HEK293 (cell line): ENCODE measurements at regions not wholly inside any gene's neighbourhood (a gene's known extent, or its start where the extent isn't known, plus 50 kb on each side); places are given as distances from the start of the nearest gene placed in this dataset.

ENCODE experiments used
- CTCF ChIA-PET: fragments of 350-600 bp; formaldehyde crosslinking; extraction: SDS; loops from one replicate; lab custom pipeline; 2021; ENCODE audit warnings: antibody characterized with exemption; lab: Yijun Ruan, JAX
- POLR2A ChIA-PET: fragments of 300-600 bp; formaldehyde crosslinking; extraction: SDS; loops from one replicate; lab custom pipeline; 2020; ENCODE audit warnings: antibody characterized with exemption, inconsistent platforms; lab: Yijun Ruan, JAX
- H3K27ac ChIP-seq: fragments of 200-500 bp; sonication (Bioruptor generic); 2 replicates; pipeline ENCODE4 v1.5.1; 2014; ENCODE audit warnings: low read depth, low read length, control low read depth, inconsistent platforms; ENCODE audit errors: extremely low read depth
- H3K36me3 ChIP-seq, 2 experiments: fragments of 200-500 bp in 1 of 2; sonication (Bioruptor generic) in 1 of 2; 1 replicate in 1 of 2; 2 replicates in 1 of 2; pipeline ENCODE4 v1.5.1; 2014 to 2017; ENCODE audit warnings: inconsistent platforms in 2 of 2, low read length in 2 of 2; ENCODE audit not compliant: control insufficient read depth in 2 of 2, insufficient read depth in 1 of 2
- H3K4me1 ChIP-seq: fragments of 200-500 bp; sonication (Bioruptor generic); 2 replicates; pipeline ENCODE4 v1.5.1; 2014; ENCODE audit warnings: mild to moderate bottlenecking, low read length, inconsistent platforms; ENCODE audit not compliant: control insufficient read depth, insufficient read depth
- H3K4me3 ChIP-seq: 2 replicates; pipeline ENCODE4 v1.5.1; 2011; ENCODE audit warnings: low read depth, mild to moderate bottlenecking, control low read depth, low read length, moderate library complexity
- H3K9me3 ChIP-seq: fragments of 200-500 bp; sonication (Bioruptor generic); 2 replicates; pipeline ENCODE4 v1.5.1; 2014; ENCODE audit warnings: low read depth, low read length, inconsistent platforms; ENCODE audit not compliant: control insufficient read depth, insufficient read depth
- FEZF1 ChIP-seq: fragments of 450-650 bp; formaldehyde crosslinking; IDR thresholded peaks from 2 replicates; pipeline ENCODE4 v1.5.1; 2016; ENCODE audit warnings: missing biosample characterization, missing genetic modification characterization
- IKZF3 ChIP-seq: fragments of 450-650 bp; IDR thresholded peaks from 2 replicates; pipeline ENCODE4 v1.5.0; 2018; ENCODE audit warnings: missing biosample characterization, mild to moderate bottlenecking, missing genetic modification characterization, moderate library complexity
- KLF1 ChIP-seq: fragments of 450-650 bp; formaldehyde crosslinking; IDR thresholded peaks from 2 replicates; pipeline ENCODE4 v1.5.1; 2016; ENCODE audit warnings: missing biosample characterization, missing genetic modification characterization
- KLF10 ChIP-seq: fragments of 450-650 bp; IDR thresholded peaks from 2 replicates; pipeline ENCODE4 v1.5.1; 2018; ENCODE audit warnings: missing biosample characterization, mild to moderate bottlenecking, missing genetic modification characterization
- PRDM1 ChIP-seq: fragments of 450-650 bp; formaldehyde crosslinking; IDR thresholded peaks from 2 replicates; pipeline ENCODE4; 2016; ENCODE audit warnings: missing biosample characterization, missing genetic modification characterization
- REPIN1 ChIP-seq: fragments of 450-650 bp; formaldehyde crosslinking; IDR thresholded peaks from 2 replicates; pipeline ENCODE4 v1.5.1; 2017; ENCODE audit warnings: missing biosample characterization, missing genetic modification characterization, low read depth
- SP7 ChIP-seq: fragments of 450-650 bp; formaldehyde crosslinking; IDR thresholded peaks from 2 replicates; pipeline ENCODE4 v1.5.1; 2016; ENCODE audit warnings: missing biosample characterization, missing genetic modification characterization
- ZBTB48 ChIP-seq: fragments of 450-650 bp; formaldehyde crosslinking; IDR thresholded peaks from 2 replicates; pipeline ENCODE4 v1.5.1; 2016; ENCODE audit warnings: missing biosample characterization, missing genetic modification characterization
- ZEB2 ChIP-seq: fragments of 450-650 bp; formaldehyde crosslinking; IDR thresholded peaks from 2 replicates; pipeline ENCODE4 v1.5.1; 2016; ENCODE audit warnings: missing biosample characterization, missing genetic modification characterization
- ZNF10 ChIP-seq: fragments of 450-650 bp; formaldehyde crosslinking; IDR thresholded peaks from 2 replicates; pipeline ENCODE4 v1.5.1; 2017; ENCODE audit warnings: missing biosample characterization, missing genetic modification characterization
- ZNF169 ChIP-seq: fragments of 450-650 bp; formaldehyde crosslinking; IDR thresholded peaks from 2 replicates; pipeline ENCODE4 v1.5.1; 2016; ENCODE audit warnings: missing biosample characterization, missing genetic modification characterization
- ZNF24 ChIP-seq: fragments of 450-650 bp; formaldehyde crosslinking; IDR thresholded peaks from 2 replicates; pipeline ENCODE4 v1.5.1; 2016; ENCODE audit warnings: missing biosample characterization, missing genetic modification characterization
- ZNF341 ChIP-seq: fragments of 450-650 bp; formaldehyde crosslinking; IDR thresholded peaks from 2 replicates; pipeline ENCODE4; 2016; ENCODE audit warnings: low read depth, missing biosample characterization, missing genetic modification characterization
- ZNF514 ChIP-seq: fragments of 450-650 bp; formaldehyde crosslinking; IDR thresholded peaks from 2 replicates; pipeline ENCODE4 v1.5.1; 2016; ENCODE audit warnings: missing biosample characterization, missing genetic modification characterization
- ZNF776 ChIP-seq: fragments of 450-650 bp; formaldehyde crosslinking; IDR thresholded peaks from 2 replicates; pipeline ENCODE4 v1.5.0; 2017; ENCODE audit warnings: missing biosample characterization, missing genetic modification characterization, borderline replicate concordance
- ZNF785 ChIP-seq: fragments of 450-650 bp; formaldehyde crosslinking; IDR thresholded peaks from 2 replicates; pipeline ENCODE4 v1.5.1; 2016; ENCODE audit warnings: missing biosample characterization, missing genetic modification characterization
- TF ChIP-seq, protein P1 (sequence below): fragments of 450-650 bp; formaldehyde crosslinking; conservative IDR thresholded peaks from 2 replicates; pipeline ENCODE4 v1.5.1; 2016; ENCODE audit warnings: low read depth, missing biosample characterization, missing genetic modification characterization
- TF ChIP-seq, protein P2 (sequence below): fragments of 450-650 bp; formaldehyde crosslinking; IDR thresholded peaks from 2 replicates; pipeline ENCODE4 v1.5.1; 2016; ENCODE audit warnings: missing biosample characterization, missing genetic modification characterization
- TF ChIP-seq, protein P3 (sequence below): fragments of 450-650 bp; formaldehyde crosslinking; IDR thresholded peaks from 2 replicates; pipeline ENCODE4 v1.5.1; 2016; ENCODE audit warnings: missing biosample characterization, missing genetic modification characterization
- TF ChIP-seq, protein P4 (sequence below): fragments of 450-650 bp; formaldehyde crosslinking; IDR thresholded peaks from 2 replicates; pipeline ENCODE4 v1.5.1; 2016; ENCODE audit warnings: missing biosample characterization, missing genetic modification characterization
- TF ChIP-seq, protein P5 (sequence below): fragments of 450-650 bp; formaldehyde crosslinking; IDR thresholded peaks from 2 replicates; pipeline ENCODE4 v1.5.1; 2016; ENCODE audit warnings: missing biosample characterization, missing genetic modification characterization
- TF ChIP-seq, protein P6 (sequence below): fragments of 450-650 bp; formaldehyde crosslinking; IDR thresholded peaks from 2 replicates; pipeline ENCODE4; 2016; ENCODE audit warnings: missing biosample characterization, missing genetic modification characterization

DNA sequence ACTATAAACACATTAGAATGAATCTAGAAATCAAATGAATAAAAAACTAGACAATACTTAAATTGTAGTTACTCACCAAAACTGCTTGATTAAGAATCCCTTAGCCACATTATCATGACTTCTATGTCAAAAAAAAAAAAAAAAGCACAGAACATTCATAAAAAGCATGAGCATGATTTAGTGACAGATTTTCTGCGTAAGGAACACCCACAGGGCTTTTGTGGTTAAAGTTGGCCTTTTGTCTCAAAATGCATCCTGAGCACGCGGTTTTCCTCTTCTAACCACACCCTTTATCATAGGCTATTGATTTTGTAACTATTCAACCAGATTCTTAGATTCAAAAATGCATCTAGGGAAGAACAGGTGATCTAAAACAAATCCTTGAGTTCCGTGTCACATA is 334.0 kb upstream of the NR2F2 start (continued):
- TF ChIP-seq, protein P1, sequence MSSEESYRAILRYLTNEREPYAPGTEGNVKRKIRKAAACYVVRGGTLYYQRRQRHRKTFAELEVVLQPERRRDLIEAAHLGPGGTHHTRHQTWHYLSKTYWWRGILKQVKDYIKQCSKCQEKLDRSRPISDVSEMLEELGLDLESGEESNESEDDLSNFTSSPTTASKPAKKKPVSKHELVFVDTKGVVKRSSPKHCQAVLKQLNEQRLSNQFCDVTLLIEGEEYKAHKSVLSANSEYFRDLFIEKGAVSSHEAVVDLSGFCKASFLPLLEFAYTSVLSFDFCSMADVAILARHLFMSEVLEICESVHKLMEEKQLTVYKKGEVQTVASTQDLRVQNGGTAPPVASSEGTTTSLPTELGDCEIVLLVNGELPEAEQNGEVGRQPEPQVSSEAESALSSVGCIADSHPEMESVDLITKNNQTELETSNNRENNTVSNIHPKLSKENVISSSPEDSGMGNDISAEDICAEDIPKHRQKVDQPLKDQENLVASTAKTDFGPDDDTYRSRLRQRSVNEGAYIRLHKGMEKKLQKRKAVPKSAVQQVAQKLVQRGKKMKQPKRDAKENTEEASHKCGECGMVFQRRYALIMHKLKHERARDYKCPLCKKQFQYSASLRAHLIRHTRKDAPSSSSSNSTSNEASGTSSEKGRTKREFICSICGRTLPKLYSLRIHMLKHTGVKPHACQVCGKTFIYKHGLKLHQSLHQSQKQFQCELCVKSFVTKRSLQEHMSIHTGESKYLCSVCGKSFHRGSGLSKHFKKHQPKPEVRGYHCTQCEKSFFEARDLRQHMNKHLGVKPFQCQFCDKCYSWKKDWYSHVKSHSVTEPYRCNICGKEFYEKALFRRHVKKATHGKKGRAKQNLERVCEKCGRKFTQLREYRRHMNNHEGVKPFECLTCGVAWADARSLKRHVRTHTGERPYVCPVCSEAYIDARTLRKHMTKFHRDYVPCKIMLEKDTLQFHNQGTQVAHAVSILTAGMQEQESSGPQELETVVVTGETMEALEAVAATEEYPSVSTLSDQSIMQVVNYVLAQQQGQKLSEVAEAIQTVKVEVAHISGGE (tag by site-specific recombination), result no peak
- TF ChIP-seq ZNF169 (tag by site-specific recombination) (no peak), KLF1 (tag by site-specific recombination) (no peak), ZNF514 (no peak), REPIN1 (no peak), ZNF776 (tag by site-specific recombination) (no peak), KLF10 (tag by site-specific recombination) (no peak), SP7 (no peak), ZBTB48 (no peak), ZNF10 (tag by site-specific recombination) (no peak), ZNF24 (tag by site-specific recombination) (no peak)
- TF ChIP-seq, protein P2, sequence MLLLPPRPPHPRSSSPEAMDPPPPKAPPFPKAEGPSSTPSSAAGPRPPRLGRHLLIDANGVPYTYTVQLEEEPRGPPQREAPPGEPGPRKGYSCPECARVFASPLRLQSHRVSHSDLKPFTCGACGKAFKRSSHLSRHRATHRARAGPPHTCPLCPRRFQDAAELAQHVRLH, result no peak

DNA sequence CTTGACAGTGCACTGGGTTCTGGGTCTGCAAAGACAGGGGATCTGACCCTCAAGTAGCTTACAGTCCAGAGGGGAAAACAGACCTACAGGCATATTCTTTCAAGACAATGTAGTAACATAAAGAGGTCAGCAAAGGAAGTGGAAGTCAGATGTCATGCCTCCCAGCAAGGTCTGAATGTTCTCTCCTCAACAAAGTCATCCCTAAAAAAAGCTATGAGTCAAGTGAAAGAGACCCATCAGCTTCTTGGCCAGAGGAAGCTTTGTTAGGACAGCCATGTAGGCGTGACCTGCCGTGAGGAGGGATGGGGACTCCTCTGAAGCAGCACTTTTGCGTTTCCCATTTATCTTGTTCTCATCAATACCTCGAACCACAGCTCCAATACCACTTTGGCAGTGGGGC is 331.6 kb upstream of the NR2F2 start:
- H3K36me3 ChIP-seq, result no peaks in the 10 kb centered on the region
- no peak overlapping the region for H3K4me3 ChIP-seq
- no peaks in the 10 kb centered on the region for H3K9me3 ChIP-seq
- POLR2A ChIA-PET, result no interaction called here
- no peaks in the 10 kb centered on the region for H3K4me1 ChIP-seq
- CTCF ChIA-PET, result interaction anchor here (0.5 to 1.1 kb wide), 2 partner anchors 94 to 113 kb away, joined by 3 read pairs; no protein-coding TSS in a partner anchor
- H3K27ac ChIP-seq, result no peak overlapping the region
- TF ChIP-seq, protein P3, sequence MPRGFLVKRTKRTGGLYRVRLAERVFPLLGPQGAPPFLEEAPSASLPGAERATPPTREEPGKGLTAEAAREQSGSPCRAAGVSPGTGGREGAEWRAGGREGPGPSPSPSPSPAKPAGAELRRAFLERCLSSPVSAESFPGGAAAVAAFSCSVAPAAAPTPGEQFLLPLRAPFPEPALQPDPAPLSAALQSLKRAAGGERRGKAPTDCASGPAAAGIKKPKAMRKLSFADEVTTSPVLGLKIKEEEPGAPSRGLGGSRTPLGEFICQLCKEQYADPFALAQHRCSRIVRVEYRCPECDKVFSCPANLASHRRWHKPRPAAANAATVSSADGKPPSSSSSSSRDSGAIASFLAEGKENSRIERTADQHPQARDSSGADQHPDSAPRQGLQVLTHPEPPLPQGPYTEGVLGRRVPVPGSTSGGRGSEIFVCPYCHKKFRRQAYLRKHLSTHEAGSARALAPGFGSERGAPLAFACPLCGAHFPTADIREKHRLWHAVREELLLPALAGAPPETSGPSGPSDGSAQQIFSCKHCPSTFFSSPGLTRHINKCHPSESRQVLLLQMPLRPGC (tag by site-specific recombination), result no peak
- TF ChIP-seq, protein P4, sequence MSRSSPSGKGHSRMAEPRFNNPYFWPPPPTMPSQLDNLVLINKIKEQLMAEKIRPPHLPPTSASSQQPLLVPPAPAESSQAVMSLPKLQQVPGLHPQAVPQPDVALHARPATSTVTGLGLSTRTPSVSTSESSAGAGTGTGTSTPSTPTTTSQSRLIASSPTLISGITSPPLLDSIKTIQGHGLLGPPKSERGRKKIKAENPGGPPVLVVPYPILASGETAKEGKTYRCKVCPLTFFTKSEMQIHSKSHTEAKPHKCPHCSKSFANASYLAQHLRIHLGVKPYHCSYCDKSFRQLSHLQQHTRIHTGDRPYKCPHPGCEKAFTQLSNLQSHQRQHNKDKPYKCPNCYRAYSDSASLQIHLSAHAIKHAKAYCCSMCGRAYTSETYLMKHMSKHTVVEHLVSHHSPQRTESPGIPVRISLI (tag by site-specific recombination), result no peak
- TF ChIP-seq, protein P5, sequence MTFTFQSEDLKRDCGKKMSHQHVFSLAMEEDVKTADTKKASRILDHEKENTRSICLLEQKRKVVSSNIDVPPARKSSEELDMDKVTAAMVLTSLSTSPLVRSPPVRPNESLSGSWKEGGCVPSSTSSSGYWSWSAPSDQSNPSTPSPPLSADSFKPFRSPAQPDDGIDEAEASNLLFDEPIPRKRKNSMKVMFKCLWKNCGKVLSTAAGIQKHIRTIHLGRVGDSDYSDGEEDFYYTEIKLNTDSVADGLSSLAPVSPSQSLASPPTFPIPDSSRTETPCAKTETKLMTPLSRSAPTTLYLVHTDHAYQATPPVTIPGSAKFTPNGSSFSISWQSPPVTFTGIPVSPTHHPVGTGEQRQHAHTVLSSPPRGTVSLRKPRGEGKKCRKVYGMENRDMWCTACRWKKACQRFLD (tag by site-specific recombination), result no peak
- TF ChIP-seq ZNF341 (tag by site-specific recombination), result no peak
- TF ChIP-seq FEZF1 (tag by site-specific recombination), result no peak
- no peak for TF ChIP-seq PRDM1 (tag by site-specific recombination)
- no peak for TF ChIP-seq ZEB2 (tag by site-specific recombination)
- TF ChIP-seq, protein P6, sequence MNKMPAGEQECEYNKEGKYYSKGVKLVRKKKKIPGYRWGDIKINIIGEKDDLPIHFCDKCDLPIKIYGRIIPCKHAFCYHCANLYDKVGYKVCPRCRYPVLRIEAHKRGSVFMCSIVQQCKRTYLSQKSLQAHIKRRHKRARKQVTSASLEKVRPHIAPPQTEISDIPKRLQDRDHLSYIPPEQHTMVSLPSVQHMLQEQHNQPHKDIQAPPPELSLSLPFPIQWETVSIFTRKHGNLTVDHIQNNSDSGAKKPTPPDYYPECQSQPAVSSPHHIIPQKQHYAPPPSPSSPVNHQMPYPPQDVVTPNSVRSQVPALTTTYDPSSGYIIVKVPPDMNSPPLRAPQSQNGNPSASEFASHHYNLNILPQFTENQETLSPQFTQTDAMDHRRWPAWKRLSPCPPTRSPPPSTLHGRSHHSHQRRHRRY (tag by site-specific recombination), result no peak
- TF ChIP-seq KLF10 (tag by site-specific recombination), result no peak
- no peak for TF ChIP-seq IKZF3 (tag by site-specific recombination)
- no peak for TF ChIP-seq ZNF785 (tag by site-specific recombination)
